ENCODE measurements at regions not wholly inside any gene's neighbourhood (a gene's known extent, or its start where the extent isn't known, plus 50 kb on each side); places are given as distances from the start of the nearest gene placed in this dataset.

DNA sequence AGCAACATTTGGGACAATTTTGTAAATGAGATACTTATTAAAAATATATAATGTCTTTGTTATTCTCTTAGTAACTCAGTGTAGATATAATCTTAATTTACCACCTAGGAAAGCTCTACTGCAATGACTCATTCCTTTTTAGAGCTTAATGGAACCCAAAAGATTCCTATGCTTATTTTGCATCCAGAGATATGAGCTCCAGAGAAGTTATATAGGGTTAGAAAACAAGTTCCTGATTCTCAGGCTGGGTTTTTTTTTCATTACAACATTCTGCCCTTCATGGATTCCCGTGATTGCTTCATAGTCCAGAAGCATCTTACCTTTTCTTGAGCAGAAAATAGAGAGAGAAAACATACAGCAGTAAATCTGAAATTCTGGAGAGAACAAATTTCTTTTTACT lies 57.9 kb upstream of the CXCL8 start:
- TF ChIP-seq, protein P1, sequence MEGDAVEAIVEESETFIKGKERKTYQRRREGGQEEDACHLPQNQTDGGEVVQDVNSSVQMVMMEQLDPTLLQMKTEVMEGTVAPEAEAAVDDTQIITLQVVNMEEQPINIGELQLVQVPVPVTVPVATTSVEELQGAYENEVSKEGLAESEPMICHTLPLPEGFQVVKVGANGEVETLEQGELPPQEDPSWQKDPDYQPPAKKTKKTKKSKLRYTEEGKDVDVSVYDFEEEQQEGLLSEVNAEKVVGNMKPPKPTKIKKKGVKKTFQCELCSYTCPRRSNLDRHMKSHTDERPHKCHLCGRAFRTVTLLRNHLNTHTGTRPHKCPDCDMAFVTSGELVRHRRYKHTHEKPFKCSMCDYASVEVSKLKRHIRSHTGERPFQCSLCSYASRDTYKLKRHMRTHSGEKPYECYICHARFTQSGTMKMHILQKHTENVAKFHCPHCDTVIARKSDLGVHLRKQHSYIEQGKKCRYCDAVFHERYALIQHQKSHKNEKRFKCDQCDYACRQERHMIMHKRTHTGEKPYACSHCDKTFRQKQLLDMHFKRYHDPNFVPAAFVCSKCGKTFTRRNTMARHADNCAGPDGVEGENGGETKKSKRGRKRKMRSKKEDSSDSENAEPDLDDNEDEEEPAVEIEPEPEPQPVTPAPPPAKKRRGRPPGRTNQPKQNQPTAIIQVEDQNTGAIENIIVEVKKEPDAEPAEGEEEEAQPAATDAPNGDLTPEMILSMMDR (IDR thresholded peaks at IDR 0.05) = no peak
- no peak for TF ChIP-seq POLR2A (IDR thresholded peaks at IDR 0.05)

All from Peyer's patch (tissue), 4 donors.